GM18508 (cell line): ENCODE measurements at regions not wholly inside any gene's neighbourhood (a gene's known extent, or its start where the extent isn't known, plus 50 kb on each side); places are given as distances from the start of the nearest gene placed in this dataset.
"Not testable (repeated sequence)": the region's sequence is repeated elsewhere in the genome, so short reads cannot be mapped to it uniquely, and the experiment has no call there.

Experiments
- ATAC-seq: cut with Tn5 transposase; IDR thresholded peaks from one replicate; pipeline ENCODE4 v1.9.1; 2021; ENCODE audit warnings: moderate number of reproducible peaks; ENCODE audit not compliant: insufficient read depth, unreplicated experiment

DNA sequence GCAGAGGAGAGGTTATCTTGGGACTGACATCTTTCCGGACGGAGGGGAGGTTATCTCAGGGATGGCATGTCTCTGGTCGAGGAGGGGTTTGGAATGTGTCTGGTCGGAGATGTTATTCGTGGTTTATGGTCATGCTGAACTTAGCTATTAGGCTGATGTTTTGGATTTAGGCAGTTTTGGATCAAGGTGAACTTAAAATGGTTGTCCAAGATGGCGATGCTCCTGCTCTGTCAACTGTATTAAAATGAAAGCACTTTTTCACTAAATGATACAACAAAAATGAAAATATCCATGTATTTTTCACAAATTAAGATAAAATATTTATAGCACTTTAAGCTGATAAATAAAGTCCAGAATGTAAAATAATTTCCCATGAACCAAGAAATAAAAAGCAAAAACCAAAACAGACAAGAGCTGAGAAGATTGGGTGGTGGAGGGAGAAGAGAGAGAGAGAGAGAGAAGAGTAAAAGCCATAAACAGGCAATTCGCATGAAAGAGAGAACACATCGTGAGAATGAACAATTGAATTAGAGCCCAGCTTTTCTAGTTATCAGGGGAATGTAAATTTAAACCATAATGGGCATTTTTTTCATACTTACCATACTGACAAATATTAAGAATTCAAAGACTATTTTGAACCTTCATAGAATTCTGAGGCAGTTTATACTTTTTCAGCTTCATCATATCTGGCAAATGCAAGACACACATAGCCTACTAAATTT, 2236.0 kb upstream of the AGA start:
- ATAC-seq: no peak

- ATAC-seq: not testable (repeated sequence)
Measured at GRCh38 chr4:179683661-179684060, 2241.4 kb upstream of the AGA start.

- no peak for ATAC-seq
Measured at GRCh38 chr4:179692222-179692621, 2250.0 kb upstream of the AGA start.

DNA sequence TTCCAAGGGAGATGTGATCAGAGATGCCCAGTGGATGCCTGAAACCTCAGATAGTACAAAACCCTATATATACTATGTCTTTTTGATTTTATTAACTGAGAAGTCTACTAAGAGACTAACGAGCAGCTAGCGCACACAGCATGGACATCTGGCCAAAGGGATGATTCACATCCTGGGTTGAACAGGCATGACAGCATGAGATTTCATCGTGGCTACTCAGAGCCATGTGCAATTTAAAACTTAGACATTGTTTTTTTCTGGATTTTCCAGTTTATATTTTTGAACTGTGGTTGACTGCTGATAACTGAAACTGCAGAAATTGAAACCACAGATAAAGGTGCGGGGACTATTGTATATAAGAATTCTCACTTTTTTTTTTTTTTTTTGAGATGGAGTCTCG, 2252.9 kb upstream of the AGA start:
- no peak for ATAC-seq

GRCh38 chr4:179698321-179698720, 2256.1 kb upstream of the AGA start:
- no peak for ATAC-seq

DNA sequence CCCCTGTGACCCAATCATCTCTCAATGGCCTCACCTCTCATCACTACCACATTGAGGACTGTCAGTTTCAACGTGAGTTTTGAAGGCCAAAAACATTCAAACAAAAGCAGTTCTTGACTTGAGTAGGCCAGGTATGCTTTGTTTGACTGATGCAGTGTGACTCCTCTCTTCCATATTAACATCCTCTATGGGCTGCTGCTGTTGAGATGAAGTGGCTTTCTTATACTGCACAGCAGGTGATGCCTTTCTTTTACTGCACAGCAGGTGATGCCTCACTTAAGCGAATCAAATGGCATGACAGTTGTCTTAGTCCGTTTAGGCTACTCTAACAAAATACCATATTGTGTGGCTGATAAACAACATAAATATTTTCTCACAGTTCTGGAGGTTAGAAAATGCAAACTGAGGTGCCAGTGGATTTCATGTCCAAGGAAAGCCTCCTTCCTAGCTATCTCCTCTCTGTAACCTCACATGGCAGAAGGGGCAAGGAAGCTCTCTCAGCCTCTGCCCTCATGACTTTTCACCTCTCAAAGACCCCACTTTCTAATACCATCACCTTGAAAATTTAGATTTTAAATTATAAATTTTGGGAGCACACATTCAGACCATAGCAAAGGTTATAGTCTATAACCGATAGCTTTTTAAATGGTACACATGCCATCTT, 2267.9 kb upstream of the AGA start:
- ATAC-seq: no peak

- ATAC-seq: no peak
Measured at GRCh38 chr4:179719766-179720450, 2277.7 kb upstream of the AGA start.

GRCh38 chr4:179726491-179726890, 2284.3 kb upstream of the AGA start:
- ATAC-seq: not testable (repeated sequence)

DNA sequence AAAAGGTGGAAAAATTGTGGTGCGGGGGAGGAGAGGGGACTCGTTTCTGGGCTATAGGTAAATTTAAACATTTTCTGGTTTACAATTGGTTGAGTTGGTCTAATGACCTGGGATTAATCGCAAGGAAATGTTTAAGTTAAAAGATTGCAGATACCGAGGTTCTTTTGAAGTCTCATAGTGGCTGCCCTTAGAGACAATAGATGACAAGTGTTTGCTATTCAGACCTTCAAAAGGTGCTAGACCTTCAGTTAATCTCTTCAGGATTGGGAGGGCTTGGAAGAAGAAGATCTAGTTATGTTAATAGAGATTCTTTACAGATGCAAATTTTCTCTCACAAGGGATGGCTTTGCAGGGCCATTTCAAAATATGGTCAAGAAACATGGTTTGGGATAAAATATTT, 2286.1 kb upstream of the AGA start:
- ATAC-seq: no peak

DNA sequence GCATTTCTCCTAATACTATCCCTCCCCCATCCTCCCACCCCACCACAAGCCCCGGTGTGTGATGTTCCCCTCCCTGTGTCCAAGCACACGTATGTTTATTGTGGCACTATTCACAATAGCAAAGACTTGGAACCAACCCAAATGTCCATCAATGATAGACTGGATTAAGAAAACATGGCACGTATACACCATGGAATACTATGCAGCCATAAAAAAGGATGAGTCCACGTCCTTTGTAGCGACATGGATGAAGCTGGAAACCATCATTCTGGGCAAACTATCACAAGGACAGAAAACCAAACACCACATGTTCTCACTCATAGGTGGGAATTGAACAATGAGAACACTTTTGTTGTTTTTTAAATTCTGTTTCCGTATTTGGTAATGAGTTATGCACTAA, 2294.6 kb upstream of the AGA start:
- ATAC-seq: not testable (repeated sequence)

DNA sequence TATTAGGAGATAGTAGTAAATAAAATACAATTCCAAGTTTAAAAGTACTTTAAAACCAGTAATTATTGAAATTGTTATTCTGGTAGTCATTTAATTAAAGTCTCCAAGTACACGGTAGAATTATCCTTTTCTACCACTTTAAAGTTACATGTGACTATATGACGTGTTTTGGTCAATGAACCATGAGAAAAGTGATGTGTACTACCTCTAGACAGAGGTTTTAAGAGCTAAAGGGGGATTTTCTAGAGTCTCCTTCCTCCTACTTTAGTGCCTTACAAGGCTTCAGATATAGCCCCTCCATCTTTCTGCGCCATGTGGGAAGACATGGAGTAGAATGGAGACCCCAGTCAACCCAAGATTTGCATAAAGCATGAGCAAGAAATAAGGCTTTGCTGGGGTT, 2296.6 kb upstream of the AGA start:
- no peak for ATAC-seq

DNA sequence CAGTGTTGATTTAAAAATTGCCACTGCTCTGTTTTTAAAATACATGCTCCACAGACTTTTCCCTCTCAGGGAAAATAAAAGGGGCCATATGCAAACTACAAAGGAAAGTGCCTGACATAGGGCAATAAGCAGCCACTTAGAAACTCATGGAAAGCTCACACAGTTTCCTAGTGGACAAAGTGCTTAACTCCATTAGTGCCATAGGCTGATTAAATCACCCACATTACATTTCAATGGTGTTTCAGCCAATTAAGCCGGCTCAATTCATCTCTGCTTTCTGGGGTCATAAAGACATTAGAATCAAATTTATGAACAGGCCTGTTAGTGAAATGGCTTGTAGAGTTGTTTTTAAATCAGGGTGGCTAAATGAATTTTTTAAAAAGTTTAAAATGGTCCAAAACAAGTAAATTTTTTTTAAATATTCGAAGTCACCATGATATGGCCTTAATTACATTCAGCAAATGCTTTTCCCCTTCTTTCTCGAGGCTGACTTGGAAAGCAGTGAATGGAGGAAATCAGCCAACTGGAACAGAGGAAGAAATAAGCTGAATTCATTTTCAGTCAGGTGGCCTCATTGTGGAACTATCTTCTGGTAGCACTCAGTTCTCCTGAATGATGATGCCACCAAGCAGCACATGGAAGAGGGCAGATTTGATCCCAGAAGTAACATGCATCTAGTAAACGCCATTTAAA, 2305.1 kb upstream of the AGA start:
- no peak for ATAC-seq

DNA sequence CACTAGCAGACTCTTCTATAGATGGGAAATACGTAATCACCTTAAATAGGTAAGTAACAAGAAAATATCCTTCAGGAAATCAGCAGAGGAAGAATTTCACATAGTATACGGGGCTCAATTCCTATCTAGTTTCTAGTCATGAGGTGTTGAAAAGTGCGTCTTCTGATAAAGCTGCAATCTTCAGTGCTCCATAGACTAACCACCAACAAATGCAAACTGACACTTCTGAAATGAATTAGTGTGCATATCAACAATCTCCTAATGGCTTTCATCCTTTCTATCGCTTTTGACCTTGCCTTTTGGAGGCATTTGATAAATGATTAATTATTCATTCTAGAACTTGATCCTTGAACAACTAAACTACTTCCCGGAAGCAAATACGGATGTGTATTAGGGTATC, 2306.6 kb upstream of the AGA start:
- ATAC-seq: no peak

DNA sequence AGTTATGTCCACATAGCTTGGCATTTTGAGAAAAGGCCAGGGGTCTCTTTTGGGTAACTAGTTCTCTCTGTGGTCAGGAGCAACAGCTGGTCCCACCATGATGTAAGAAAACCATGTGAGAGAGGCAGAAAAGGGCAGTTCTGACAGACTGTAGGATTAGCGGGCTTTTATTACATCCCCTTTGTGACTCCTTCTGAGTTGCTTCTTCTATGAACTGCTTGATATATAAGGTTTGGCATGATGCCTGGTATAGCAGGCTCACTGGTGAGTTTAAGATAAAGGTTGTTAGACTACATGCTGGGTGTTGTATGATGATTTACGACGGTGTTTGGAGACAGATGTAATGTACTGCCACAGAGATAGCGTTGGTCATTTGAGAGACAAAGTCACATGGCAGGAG, 2308.1 kb upstream of the AGA start:
- ATAC-seq: no peak

DNA sequence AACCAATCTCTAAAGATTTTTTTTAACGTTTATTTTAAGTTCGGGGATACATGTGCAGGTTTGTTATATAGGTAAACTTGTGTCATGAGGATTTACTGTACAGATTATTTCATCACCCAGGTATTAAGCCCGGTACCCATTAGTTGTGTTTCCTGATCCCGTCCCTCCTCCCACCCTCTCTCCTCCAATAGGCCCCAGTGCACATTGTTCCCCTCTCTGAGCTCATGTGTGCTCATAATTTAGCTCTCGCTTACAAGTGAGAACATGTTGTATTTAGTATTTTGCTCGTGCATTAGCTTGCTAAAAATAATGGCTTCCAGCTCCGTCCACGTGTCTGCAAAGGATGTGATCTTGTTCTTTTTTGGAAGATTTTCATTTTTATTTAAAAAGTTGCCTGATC, 2309.4 kb upstream of the AGA start:
- no peak for ATAC-seq

GRCh38 chr4:179755322-179755721, 2313.1 kb upstream of the AGA start:
- ATAC-seq: no peak

- no peak for ATAC-seq
Measured at GRCh38 chr4:179757641-179758040, 2315.4 kb upstream of the AGA start.

DNA sequence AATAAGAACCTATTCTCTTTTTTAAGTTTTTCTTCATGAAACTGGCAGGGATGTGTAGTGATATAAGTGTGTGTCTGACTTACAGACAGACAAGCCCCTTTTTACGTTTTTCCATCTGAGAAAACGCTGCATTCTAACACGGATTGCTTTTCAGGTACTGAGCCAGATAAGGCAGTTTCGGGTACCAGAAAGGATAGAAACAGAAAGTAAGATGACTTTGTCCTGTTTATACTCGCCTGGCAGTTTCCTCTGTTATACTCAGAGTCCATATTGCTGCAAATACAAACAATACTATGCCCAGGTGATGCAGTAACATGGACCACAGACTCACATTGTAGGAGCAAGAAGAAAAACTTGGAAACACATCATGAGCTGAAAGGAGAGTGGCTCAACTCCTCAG, 2320.6 kb upstream of the AGA start:
- no peak for ATAC-seq

GRCh38 chr4:179766938-179767337, 2324.7 kb upstream of the AGA start:
- no peak for ATAC-seq

- ATAC-seq: no peak
Measured at GRCh38 chr4:179768996-179769395, 2326.8 kb upstream of the AGA start.

- no peak for ATAC-seq
Measured at GRCh38 chr4:179797738-179798137, 2355.5 kb upstream of the AGA start.
